ENCODE measurements at regions not wholly inside any gene's neighbourhood (a gene's known extent, or its start where the extent isn't known, plus 50 kb on each side); places are given as distances from the start of the nearest gene placed in this dataset.

GRCh38 chr2:226515344-226516055, 284.1 kb downstream of the IRS1 start:
- no peak for DNase-seq

- no peak for DNase-seq
These were observed 284.7 kb downstream of the IRS1 start for GRCh38 chr2:226514895-226515294.

- DNase-seq = no peak
These were observed 288.3 kb downstream of the IRS1 start for GRCh38 chr2:226511311-226511710.

GRCh38 chr2:226508683-226509082, 290.9 kb downstream of the IRS1 start:
- DNase-seq = no peak

GRCh38 chr2:226508005-226508404, 291.6 kb downstream of the IRS1 start:
- no peak for DNase-seq

- no peak for DNase-seq
These were observed 302.3 kb downstream of the IRS1 start for GRCh38 chr2:226497146-226497909.

- DNase-seq = no peak
These were observed 303.4 kb downstream of the IRS1 start for GRCh38 chr2:226496273-226496550.

GRCh38 chr2:226495466-226496272, 304.0 kb downstream of the IRS1 start:
- no peak for DNase-seq

- DNase-seq = no peak
These were observed 308.5 kb downstream of the IRS1 start for GRCh38 chr2:226491112-226491511.

- no peak for DNase-seq
These were observed 309.7 kb downstream of the IRS1 start for GRCh38 chr2:226489775-226490541.

GRCh38 chr2:226488034-226488433, 311.6 kb downstream of the IRS1 start:
- no peak for DNase-seq

GRCh38 chr2:226487573-226487972, 312.0 kb downstream of the IRS1 start:
- DNase-seq = no peak

GRCh38 chr2:226483745-226484619, 315.6 kb downstream of the IRS1 start:
- no peak for DNase-seq

GRCh38 chr2:226483143-226483542, 316.5 kb downstream of the IRS1 start:
- DNase-seq = no peak

- no peak for DNase-seq
These were observed 321.4 kb downstream of the IRS1 start for GRCh38 chr2:226478109-226478809.

- peak; percentile 68 for DNase-seq
These were observed 322.2 kb downstream of the IRS1 start for GRCh38 chr2:226477221-226478108.

GRCh38 chr2:226475650-226476049, 324.0 kb downstream of the IRS1 start:
- no peak for DNase-seq

GRCh38 chr2:226474131-226474530, 325.5 kb downstream of the IRS1 start:
- no peak for DNase-seq

- DNase-seq = peak; percentile 27
These were observed 327.6 kb downstream of the IRS1 start for GRCh38 chr2:226471987-226472470.

GRCh38 chr2:226467633-226468032, 332.0 kb downstream of the IRS1 start:
- DNase-seq = no peak
